ENCODE measurements at regions not wholly inside any gene's neighbourhood (a gene's known extent, or its start where the extent isn't known, plus 50 kb on each side); places are given as distances from the start of the nearest gene placed in this dataset.
"Not testable (repeated sequence)": the region's sequence is repeated elsewhere in the genome, so short reads cannot be mapped to it uniquely, and the experiment has no call there.

GRCh38 chr12:77228376-77228775, 163.0 kb upstream of the E2F7 start:
- TF ChIP-seq PAX5 (IDR thresholded peaks at IDR 0.05; ENCODE audit: insufficient read depth, low read length, severe bottlenecking) (no peak), POLR2AphosphoS5 (IDR thresholded peaks at IDR 0.05; ENCODE audit: low read depth, low read length) (no peak)
- FAIRE-seq (no peak), DNase-seq (ENCODE audit: insufficient read length, low spot score) (no peak)

GRCh38 chr12:77226368-77226767, 161.0 kb upstream of the E2F7 start:
- DNase-seq (ENCODE audit: insufficient read length, low spot score) (no peak), FAIRE-seq (no peak)
- TF ChIP-seq PAX5 (IDR thresholded peaks at IDR 0.05; ENCODE audit: insufficient read depth, low read length, severe bottlenecking) (no peak), POLR2A (IDR thresholded peaks at IDR 0.05; ENCODE audit: low read depth, low read length) (no peak), POLR2AphosphoS5 (IDR thresholded peaks at IDR 0.05; ENCODE audit: low read depth, low read length) (no peak), TAF1 (IDR thresholded peaks at IDR 0.05; ENCODE audit: low read depth, low read length) (no peak), POU2F2 (IDR thresholded peaks at IDR 0.05; ENCODE audit: low read depth, low read length) (no peak), SPI1 (IDR thresholded peaks at IDR 0.05; ENCODE audit: low read depth, low read length) (no peak)

GRCh38 chr12:77225373-77225772, 160.0 kb upstream of the E2F7 start:
- TF ChIP-seq POLR2AphosphoS5 (IDR thresholded peaks at IDR 0.05; ENCODE audit: low read depth, low read length) (no peak), POU2F2 (IDR thresholded peaks at IDR 0.05; ENCODE audit: low read depth, low read length) (no peak)
- no peak for DNase-seq (ENCODE audit: insufficient read length, low spot score)
- FAIRE-seq = no peak

GRCh38 chr12:77224346-77224745, 159.0 kb upstream of the E2F7 start:
- FAIRE-seq (peak; percentile 33), DNase-seq (ENCODE audit: insufficient read length, low spot score) (no peak)
- no peak for TF ChIP-seq PAX5 (IDR thresholded peaks at IDR 0.05; ENCODE audit: insufficient read depth, low read length, severe bottlenecking)
- TF ChIP-seq TAF1 (IDR thresholded peaks at IDR 0.05; ENCODE audit: low read depth, low read length) = no peak
- TF ChIP-seq POLR2AphosphoS5 (IDR thresholded peaks at IDR 0.05; ENCODE audit: low read depth, low read length) = no peak
- no peak for TF ChIP-seq SPI1 (IDR thresholded peaks at IDR 0.05; ENCODE audit: low read depth, low read length)
- no peak for TF ChIP-seq POU2F2 (IDR thresholded peaks at IDR 0.05; ENCODE audit: low read depth, low read length)
- TF ChIP-seq POLR2A (IDR thresholded peaks at IDR 0.05; ENCODE audit: low read depth, low read length) = no peak

- no peak for TF ChIP-seq TAF1 (IDR thresholded peaks at IDR 0.05; ENCODE audit: low read depth, low read length)
- TF ChIP-seq SPI1 (IDR thresholded peaks at IDR 0.05; ENCODE audit: low read depth, low read length) = no peak
- TF ChIP-seq POU2F2 (IDR thresholded peaks at IDR 0.05; ENCODE audit: low read depth, low read length) = no peak
- TF ChIP-seq POLR2AphosphoS5 (IDR thresholded peaks at IDR 0.05; ENCODE audit: low read depth, low read length) = no peak
- no peak for TF ChIP-seq PAX5 (IDR thresholded peaks at IDR 0.05; ENCODE audit: insufficient read depth, low read length, severe bottlenecking)
- no peak for TF ChIP-seq POLR2A (IDR thresholded peaks at IDR 0.05; ENCODE audit: low read depth, low read length)
- FAIRE-seq (no peak), DNase-seq (ENCODE audit: insufficient read length, low spot score) (no peak)
Measured at GRCh38 chr12:77222336-77222735, 157.0 kb upstream of the E2F7 start.

- no peak for DNase-seq (ENCODE audit: insufficient read length, low spot score)
- no peak for TF ChIP-seq PAX5 (IDR thresholded peaks at IDR 0.05; ENCODE audit: insufficient read depth, low read length, severe bottlenecking)
- FAIRE-seq = no peak
Measured at GRCh38 chr12:77220586-77220985, 155.2 kb upstream of the E2F7 start.

GRCh38 chr12:77218278-77218677, 152.9 kb upstream of the E2F7 start:
- DNase-seq (ENCODE audit: insufficient read length, low spot score) (no peak), FAIRE-seq (no peak)
- TF ChIP-seq POLR2A (IDR thresholded peaks at IDR 0.05; ENCODE audit: low read depth, low read length) (no peak), POU2F2 (IDR thresholded peaks at IDR 0.05; ENCODE audit: low read depth, low read length) (no peak)

- not testable (repeated sequence) for DNase-seq (ENCODE audit: insufficient read length, low spot score); FAIRE-seq
Measured at GRCh38 chr12:77216136-77216535, 150.8 kb upstream of the E2F7 start.

GRCh38 chr12:77214136-77214535, 148.8 kb upstream of the E2F7 start:
- FAIRE-seq (no peak), DNase-seq (ENCODE audit: insufficient read length, low spot score) (no peak)
- no peak for TF ChIP-seq POLR2A (IDR thresholded peaks at IDR 0.05; ENCODE audit: low read depth, low read length)
- no peak for TF ChIP-seq TAF1 (IDR thresholded peaks at IDR 0.05; ENCODE audit: low read depth, low read length)
- no peak for TF ChIP-seq POU2F2 (IDR thresholded peaks at IDR 0.05; ENCODE audit: low read depth, low read length)
- no peak for TF ChIP-seq POLR2AphosphoS5 (IDR thresholded peaks at IDR 0.05; ENCODE audit: low read depth, low read length)
- TF ChIP-seq SPI1 (IDR thresholded peaks at IDR 0.05; ENCODE audit: low read depth, low read length) = no peak
- no peak for TF ChIP-seq PAX5 (IDR thresholded peaks at IDR 0.05; ENCODE audit: insufficient read depth, low read length, severe bottlenecking)

- DNase-seq (ENCODE audit: insufficient read length, low spot score) (no peak), FAIRE-seq (no peak)
Measured at GRCh38 chr12:77213319-77213718, 147.9 kb upstream of the E2F7 start.

GRCh38 chr12:77210724-77211123, 145.4 kb upstream of the E2F7 start:
- no peak for TF ChIP-seq PAX5 (IDR thresholded peaks at IDR 0.05; ENCODE audit: insufficient read depth, low read length, severe bottlenecking)
- no peak for TF ChIP-seq POLR2A (IDR thresholded peaks at IDR 0.05; ENCODE audit: low read depth, low read length)
- TF ChIP-seq POLR2AphosphoS5 (IDR thresholded peaks at IDR 0.05; ENCODE audit: low read depth, low read length) = no peak
- no peak for TF ChIP-seq TAF1 (IDR thresholded peaks at IDR 0.05; ENCODE audit: low read depth, low read length)
- no peak for TF ChIP-seq POU2F2 (IDR thresholded peaks at IDR 0.05; ENCODE audit: low read depth, low read length)
- no peak for TF ChIP-seq SPI1 (IDR thresholded peaks at IDR 0.05; ENCODE audit: low read depth, low read length)
- DNase-seq (ENCODE audit: insufficient read length, low spot score) (no peak), FAIRE-seq (no peak)

More at GRCh38 chr12:77213319-77213718, 147.9 kb upstream of the E2F7 start:
- TF ChIP-seq POU2F2 (IDR thresholded peaks at IDR 0.05; ENCODE audit: low read depth, low read length) = no peak
- TF ChIP-seq PAX5 (IDR thresholded peaks at IDR 0.05; ENCODE audit: insufficient read depth, low read length, severe bottlenecking) = no peak

GRCh38 chr12:77204083-77204482, 138.7 kb upstream of the E2F7 start:
- FAIRE-seq (peak; percentile 5), DNase-seq (ENCODE audit: insufficient read length, low spot score) (no peak)
- TF ChIP-seq POLR2AphosphoS5 (IDR thresholded peaks at IDR 0.05; ENCODE audit: low read depth, low read length) (no peak), PAX5 (IDR thresholded peaks at IDR 0.05; ENCODE audit: insufficient read depth, low read length, severe bottlenecking) (no peak), POLR2A (IDR thresholded peaks at IDR 0.05; ENCODE audit: low read depth, low read length) (no peak), SPI1 (IDR thresholded peaks at IDR 0.05; ENCODE audit: low read depth, low read length) (no peak), TAF1 (IDR thresholded peaks at IDR 0.05; ENCODE audit: low read depth, low read length) (no peak), POU2F2 (IDR thresholded peaks at IDR 0.05; ENCODE audit: low read depth, low read length) (no peak)
